Stimulated activated CD4-positive, alpha-beta T cell treated with anti-CD3 and anti-CD28 coated beads, Interleukin-12 subunit alpha, Interleukin-12 subunit beta, amount 100 ng/mL, for 48 hours (primary cell): ENCODE measurements at regions not wholly inside any gene's neighbourhood (a gene's known extent, or its start where the extent isn't known, plus 50 kb on each side); places are given as distances from the start of the nearest gene placed in this dataset.

Source experiments
- DNase-seq, 3 donors: peaks; one replicate each; pipeline ENCODE4 v3.0.0-alpha.2; 2020; ENCODE audit warnings: low read depth in 2 of 3, low spot score in 1 of 3

DNA sequence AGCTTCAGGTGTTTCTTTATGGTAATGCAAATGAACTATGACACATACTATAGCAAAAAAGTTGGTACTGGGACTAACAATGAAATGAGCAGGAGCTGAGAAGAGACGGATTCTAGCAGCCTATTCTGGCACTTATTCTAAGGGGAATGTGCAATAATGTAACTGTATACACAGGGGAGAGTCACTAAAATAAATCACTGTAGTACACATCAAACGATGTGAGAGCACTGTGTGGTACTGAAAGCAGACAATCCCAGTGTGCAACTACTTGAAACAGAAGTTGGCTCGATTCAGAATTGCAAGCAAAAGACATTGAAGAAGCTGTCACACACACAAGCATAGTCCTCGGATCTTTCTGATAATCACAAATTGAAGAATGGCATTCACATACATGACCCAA is 1713.0 kb upstream of the CDH9 start:
- DNase-seq = no peak

DNA sequence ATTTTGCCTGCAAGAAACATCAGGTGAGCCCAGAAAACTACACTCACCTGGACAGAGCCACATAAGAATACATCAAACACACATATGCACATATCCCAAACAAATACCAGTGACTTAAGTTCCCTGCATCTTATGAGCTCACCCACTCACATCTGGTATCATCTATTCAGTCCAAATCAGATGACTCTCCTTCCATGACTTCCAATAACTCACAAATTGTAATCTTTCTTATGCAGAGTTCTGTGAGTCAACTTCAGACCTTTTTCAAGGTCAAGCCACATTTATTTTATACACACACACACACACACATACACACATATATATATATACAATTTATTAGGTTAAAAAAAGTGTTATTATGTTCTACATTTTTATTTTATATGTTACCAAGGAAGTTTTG is 1711.9 kb upstream of the CDH9 start:
- no peak for DNase-seq

- DNase-seq = no peak
Observed at GRCh38 chr5:28748446-28748845, 1710.1 kb upstream of the CDH9 start.

- no peak for DNase-seq
Observed at GRCh38 chr5:28743716-28744110, 1705.3 kb upstream of the CDH9 start.

DNA sequence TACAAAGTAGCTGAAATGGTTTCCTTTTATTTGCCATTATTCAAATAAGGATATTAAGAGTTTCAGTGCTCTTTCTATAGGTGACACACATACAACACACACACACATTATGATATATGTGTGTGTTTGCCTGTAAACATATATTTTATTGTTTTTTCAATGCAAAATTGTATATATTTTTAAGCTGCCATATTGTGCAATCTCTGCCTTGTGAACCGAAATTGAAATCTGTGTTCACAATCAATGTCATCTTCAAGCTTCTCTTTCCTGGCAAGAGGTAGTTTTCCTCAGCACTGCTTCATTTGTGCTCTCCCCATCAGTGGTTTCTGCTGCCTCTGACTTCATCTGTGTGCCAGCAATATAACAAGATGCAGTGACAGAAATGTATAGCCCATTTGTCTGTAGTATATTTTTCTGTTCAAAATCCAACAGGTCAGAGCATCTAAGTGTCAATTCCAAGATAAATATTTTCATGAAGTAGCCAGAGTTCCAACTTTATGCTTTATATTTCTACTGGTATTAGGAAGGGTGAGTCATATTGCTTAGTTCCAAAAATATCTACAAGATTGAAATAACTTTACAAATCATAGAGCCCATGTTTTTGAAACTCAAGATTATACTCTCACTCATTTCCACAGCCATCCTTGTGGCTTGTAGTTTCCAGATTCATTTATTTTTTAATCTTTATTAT is 1704.8 kb upstream of the CDH9 start:
- DNase-seq = no peak

GRCh38 chr5:28737682-28738081 is 1699.3 kb upstream of the CDH9 start:
- DNase-seq = no peak

GRCh38 chr5:28737222-28737621 is 1698.8 kb upstream of the CDH9 start:
- DNase-seq = no peak

GRCh38 chr5:28734396-28734795 is 1696.0 kb upstream of the CDH9 start:
- DNase-seq = no peak

DNA sequence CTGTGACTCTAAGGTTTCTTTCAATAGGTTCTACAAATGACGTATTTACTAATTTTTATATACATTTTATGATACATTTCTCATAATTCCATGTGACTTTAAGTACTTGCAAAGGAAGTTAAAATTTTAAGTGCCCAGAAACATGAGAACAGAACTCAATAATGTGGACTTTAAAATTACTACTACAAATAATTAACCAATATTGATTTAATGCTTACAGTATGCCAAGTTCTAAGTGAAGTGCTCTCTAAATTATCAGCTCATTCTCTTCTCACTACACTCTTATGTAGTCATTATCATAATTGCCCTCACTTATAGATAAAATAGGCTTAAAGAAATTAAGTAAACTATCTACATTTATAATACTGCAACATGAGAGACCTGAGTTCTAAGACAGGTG is 1690.7 kb upstream of the CDH9 start:
- no peak for DNase-seq

- DNase-seq = no peak
Observed at GRCh38 chr5:28726815-28727214, 1688.4 kb upstream of the CDH9 start.

- no peak for DNase-seq
Observed at GRCh38 chr5:28725001-28725400, 1686.6 kb upstream of the CDH9 start.

GRCh38 chr5:28714907-28715698 is 1676.7 kb upstream of the CDH9 start:
- DNase-seq = no peak

DNA sequence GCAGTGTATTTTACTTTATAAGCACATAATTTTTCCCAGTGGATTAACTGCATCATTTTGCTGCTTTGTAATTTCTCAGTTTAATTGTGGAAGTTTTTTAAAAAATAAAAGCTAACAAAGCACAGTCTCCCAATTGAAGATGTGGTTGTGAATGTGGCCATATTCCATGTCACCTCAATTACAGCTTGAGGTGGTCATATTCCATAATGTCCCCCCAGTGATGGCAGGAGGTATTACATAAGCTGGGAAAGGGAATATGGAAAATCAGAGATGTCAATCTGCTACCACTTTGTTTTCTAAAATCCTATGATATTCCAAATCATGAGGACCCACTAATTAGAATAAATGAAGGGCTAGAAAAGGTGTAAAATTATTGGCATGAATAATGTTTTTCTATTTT is 1672.0 kb upstream of the CDH9 start:
- DNase-seq = no peak

- DNase-seq = no peak
Observed at GRCh38 chr5:28708472-28708871, 1670.1 kb upstream of the CDH9 start.

- DNase-seq = no peak
Observed at GRCh38 chr5:28707706-28708105, 1669.3 kb upstream of the CDH9 start.

- DNase-seq = no peak
Observed at GRCh38 chr5:28703651-28704260, 1665.4 kb upstream of the CDH9 start.

GRCh38 chr5:28691526-28691925 is 1653.1 kb upstream of the CDH9 start:
- DNase-seq = no peak

DNA sequence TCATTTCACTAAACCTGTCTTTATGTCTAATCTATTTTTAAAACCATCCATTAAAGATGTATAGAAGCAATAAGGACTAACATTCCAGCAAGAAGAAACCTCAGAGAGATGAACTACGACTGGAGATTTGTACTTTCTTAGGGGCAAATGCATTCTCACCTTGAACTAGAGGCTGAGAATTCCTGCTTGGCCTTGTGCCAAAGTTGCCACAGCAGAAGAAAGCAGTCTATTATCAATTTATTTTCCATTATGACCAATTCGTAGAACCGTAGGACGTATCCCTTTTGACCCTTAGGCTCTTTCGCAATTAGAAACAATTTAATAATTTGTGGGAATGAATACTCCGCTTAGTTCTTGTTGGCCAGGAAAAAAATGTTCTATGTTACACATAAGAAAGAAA is 1647.4 kb upstream of the CDH9 start:
- no peak for DNase-seq

GRCh38 chr5:28678899-28679298 is 1640.5 kb upstream of the CDH9 start:
- no peak for DNase-seq

DNA sequence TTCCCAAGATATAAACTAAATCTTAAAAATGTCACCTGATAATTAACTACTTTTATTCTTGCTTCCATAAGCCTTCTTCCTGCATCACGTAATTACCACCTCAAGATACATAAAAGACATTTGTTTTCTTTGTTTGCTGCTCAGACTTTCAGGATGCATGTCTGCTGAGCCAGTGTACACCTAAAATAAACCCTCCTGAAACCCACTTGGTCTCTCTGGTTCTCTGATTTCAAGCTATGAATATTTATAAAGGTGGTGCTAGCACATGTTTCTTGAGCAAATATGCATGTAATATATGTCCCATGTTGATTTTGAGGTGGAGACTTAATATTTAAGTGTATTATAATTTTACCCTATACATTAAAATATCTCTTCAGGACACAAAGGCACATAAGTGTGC is 1627.7 kb upstream of the CDH9 start:
- DNase-seq = no peak

- DNase-seq = no peak
Observed at GRCh38 chr5:28648108-28648507, 1609.7 kb upstream of the CDH9 start.

GRCh38 chr5:28632607-28633006 is 1594.2 kb upstream of the CDH9 start:
- no peak for DNase-seq
